ENCODE measurements at regions not wholly inside any gene's neighbourhood (a gene's known extent, or its start where the extent isn't known, plus 50 kb on each side); places are given as distances from the start of the nearest gene placed in this dataset.

GRCh38 chr3:106821801-106822200 lies 555.4 kb upstream of the CCDC54 start:
- TF ChIP-seq CTCF (conservative IDR thresholded peaks at IDR 0.05 in 1 of 2, IDR thresholded peaks at IDR 0.05 in 1 of 2; ENCODE audit: extremely low read depth in 1 of 2, insufficient read depth in 1 of 2, low read depth in 1 of 2, low read length in 2 of 2) (no peak), EZH2 (IDR thresholded peaks at IDR 0.05; ENCODE audit: borderline replicate concordance, low read length) (no peak)

All from mammary epithelial cell (primary cell).